ENCODE measurements at regions not wholly inside any gene's neighbourhood (a gene's known extent, or its start where the extent isn't known, plus 50 kb on each side); places are given as distances from the start of the nearest gene placed in this dataset.

GRCh38 chr13:31945202-31945961 lies 86.2 kb upstream of the FRY start (continued):
- TF ChIP-seq ZNF223 (tag by site-specific recombination; IDR thresholded peaks at IDR 0.05) (no peak), ZBTB17 (tag by site-specific recombination; IDR thresholded peaks at IDR 0.05) (peak; percentile 40), GLI4 (tag by site-specific recombination; IDR thresholded peaks at IDR 0.05) (no peak), TCF7L2 (IDR thresholded peaks at IDR 0.05; ENCODE audit: borderline replicate concordance, low read depth, low read length) (no peak), TRIM28 (IDR thresholded peaks at IDR 0.05; ENCODE audit: borderline replicate concordance, low read length) (peak; percentile 45; the same call in 1 of the 2 replicates), ZBTB26 (tag by site-specific recombination; optimal IDR thresholded peaks at IDR 0.05) (no peak), ZNF585B (tag by site-specific recombination; IDR thresholded peaks at IDR 0.05) (no peak), EGR2 (tag by site-specific recombination; IDR thresholded peaks at IDR 0.05; ENCODE audit: low read depth) (peak; percentile 64; the same call in 1 of the 2 replicates), ZFP3 (tag by site-specific recombination; IDR thresholded peaks at IDR 0.05; ENCODE audit: low read depth) (no peak), SETDB1 (IDR thresholded peaks at IDR 0.05; ENCODE audit: insufficient read length, low read length) (no peak), ZNF571 (tag by site-specific recombination; IDR thresholded peaks at IDR 0.05) (no peak), CTCF (tag by site-specific recombination; IDR thresholded peaks at IDR 0.05) (no peak), ZNF48 (tag by site-specific recombination; IDR thresholded peaks at IDR 0.05) (no peak), IKZF3 (tag by site-specific recombination; IDR thresholded peaks at IDR 0.05) (no peak), ZEB2 (tag by site-specific recombination; IDR thresholded peaks at IDR 0.05) (peak; percentile 70), SCRT1 (tag by site-specific recombination; IDR thresholded peaks at IDR 0.05; ENCODE audit: borderline replicate concordance) (peak; percentile 92), ZBTB20 (tag by site-specific recombination; IDR thresholded peaks at IDR 0.05) (no peak), ZFHX2 (tag by site-specific recombination; conservative IDR thresholded peaks at IDR 0.05) (peak; percentile 77), WT1 (tag by site-specific recombination; IDR thresholded peaks at IDR 0.05) (peak; percentile 91)
- TF ChIP-seq, protein P1, sequence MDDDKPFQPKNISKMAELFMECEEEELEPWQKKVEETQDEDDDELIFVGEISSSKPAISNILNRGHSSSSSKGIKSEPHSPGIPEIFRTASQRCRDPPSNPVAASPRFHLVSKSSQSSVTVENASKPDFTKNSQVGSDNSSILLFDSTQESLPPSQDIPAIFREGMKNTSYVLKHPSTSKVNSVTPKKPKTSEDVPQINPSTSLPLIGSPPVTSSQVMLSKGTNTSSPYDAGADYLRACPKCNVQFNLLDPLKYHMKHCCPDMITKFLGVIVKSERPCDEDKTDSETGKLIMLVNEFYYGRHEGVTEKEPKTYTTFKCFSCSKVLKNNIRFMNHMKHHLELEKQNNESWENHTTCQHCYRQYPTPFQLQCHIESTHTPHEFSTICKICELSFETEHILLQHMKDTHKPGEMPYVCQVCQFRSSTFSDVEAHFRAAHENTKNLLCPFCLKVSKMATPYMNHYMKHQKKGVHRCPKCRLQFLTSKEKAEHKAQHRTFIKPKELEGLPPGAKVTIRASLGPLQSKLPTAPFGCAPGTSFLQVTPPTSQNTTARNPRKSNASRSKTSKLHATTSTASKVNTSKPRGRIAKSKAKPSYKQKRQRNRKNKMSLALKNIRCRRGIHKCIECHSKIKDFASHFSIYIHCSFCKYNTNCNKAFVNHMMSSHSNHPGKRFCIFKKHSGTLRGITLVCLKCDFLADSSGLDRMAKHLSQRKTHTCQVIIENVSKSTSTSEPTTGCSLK (tag by site-specific recombination; IDR thresholded peaks at IDR 0.05), result no peak
- TF ChIP-seq, protein P2, sequence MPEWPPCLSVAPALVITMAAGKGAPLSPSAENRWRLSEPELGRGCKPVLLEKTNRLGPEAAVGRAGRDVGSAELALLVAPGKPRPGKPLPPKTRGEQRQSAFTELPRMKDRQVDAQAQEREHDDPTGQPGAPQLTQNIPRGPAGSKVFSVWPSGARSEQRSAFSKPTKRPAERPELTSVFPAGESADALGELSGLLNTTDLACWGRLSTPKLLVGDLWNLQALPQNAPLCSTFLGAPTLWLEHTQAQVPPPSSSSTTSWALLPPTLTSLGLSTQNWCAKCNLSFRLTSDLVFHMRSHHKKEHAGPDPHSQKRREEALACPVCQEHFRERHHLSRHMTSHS (tag by site-specific recombination; IDR thresholded peaks at IDR 0.05), result no peak
- TF ChIP-seq, protein P3, sequence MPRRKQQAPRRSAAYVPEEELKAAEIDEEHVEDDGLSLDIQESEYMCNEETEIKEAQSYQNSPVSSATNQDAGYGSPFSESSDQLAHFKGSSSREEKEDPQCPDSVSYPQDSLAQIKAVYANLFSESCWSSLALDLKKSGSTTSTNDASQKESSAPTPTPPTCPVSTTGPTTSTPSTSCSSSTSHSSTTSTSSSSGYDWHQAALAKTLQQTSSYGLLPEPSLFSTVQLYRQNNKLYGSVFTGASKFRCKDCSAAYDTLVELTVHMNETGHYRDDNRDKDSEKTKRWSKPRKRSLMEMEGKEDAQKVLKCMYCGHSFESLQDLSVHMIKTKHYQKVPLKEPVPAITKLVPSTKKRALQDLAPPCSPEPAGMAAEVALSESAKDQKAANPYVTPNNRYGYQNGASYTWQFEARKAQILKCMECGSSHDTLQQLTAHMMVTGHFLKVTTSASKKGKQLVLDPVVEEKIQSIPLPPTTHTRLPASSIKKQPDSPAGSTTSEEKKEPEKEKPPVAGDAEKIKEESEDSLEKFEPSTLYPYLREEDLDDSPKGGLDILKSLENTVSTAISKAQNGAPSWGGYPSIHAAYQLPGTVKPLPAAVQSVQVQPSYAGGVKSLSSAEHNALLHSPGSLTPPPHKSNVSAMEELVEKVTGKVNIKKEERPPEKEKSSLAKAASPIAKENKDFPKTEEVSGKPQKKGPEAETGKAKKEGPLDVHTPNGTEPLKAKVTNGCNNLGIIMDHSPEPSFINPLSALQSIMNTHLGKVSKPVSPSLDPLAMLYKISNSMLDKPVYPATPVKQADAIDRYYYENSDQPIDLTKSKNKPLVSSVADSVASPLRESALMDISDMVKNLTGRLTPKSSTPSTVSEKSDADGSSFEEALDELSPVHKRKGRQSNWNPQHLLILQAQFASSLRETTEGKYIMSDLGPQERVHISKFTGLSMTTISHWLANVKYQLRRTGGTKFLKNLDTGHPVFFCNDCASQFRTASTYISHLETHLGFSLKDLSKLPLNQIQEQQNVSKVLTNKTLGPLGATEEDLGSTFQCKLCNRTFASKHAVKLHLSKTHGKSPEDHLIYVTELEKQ (tag by site-specific recombination; IDR thresholded peaks at IDR 0.05; ENCODE audit: borderline replicate concordance), result 0 out of 2 replicates have a peak, but pooled peaks have one; percentile 26
- TF ChIP-seq, protein P4, sequence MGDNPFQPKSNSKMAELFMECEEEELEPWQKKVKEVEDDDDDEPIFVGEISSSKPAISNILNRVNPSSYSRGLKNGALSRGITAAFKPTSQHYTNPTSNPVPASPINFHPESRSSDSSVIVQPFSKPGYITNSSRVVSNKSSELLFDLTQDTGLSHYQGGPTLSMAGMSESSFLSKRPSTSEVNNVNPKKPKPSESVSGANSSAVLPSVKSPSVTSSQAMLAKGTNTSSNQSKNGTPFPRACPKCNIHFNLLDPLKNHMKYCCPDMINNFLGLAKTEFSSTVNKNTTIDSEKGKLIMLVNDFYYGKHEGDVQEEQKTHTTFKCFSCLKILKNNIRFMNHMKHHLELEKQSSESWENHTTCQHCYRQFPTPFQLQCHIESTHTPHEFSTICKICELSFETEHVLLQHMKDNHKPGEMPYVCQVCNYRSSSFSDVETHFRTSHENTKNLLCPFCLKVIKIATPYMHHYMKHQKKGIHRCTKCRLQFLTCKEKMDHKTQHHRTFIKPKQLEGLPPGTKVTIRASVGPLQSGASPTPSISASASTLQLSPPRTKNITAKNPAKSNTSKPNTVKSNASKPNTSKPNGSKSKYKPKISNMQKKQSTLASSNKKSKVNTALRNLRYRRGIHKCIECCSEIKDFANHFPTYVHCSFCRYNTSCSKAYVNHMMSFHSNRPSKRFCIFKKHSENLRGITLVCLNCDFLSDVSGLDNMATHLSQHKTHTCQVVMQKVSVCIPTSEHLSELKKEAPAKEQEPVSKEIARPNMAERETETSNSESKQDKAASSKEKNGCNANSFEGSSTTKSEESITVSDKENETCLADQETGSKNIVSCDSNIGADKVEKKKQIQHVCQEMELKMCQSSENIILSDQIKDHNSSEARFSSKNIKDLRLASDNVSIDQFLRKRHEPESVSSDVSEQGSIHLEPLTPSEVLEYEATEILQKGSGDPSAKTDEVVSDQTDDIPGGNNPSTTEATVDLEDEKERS (tag by site-specific recombination; IDR thresholded peaks at IDR 0.05), result no peak
- TF ChIP-seq, protein P5, sequence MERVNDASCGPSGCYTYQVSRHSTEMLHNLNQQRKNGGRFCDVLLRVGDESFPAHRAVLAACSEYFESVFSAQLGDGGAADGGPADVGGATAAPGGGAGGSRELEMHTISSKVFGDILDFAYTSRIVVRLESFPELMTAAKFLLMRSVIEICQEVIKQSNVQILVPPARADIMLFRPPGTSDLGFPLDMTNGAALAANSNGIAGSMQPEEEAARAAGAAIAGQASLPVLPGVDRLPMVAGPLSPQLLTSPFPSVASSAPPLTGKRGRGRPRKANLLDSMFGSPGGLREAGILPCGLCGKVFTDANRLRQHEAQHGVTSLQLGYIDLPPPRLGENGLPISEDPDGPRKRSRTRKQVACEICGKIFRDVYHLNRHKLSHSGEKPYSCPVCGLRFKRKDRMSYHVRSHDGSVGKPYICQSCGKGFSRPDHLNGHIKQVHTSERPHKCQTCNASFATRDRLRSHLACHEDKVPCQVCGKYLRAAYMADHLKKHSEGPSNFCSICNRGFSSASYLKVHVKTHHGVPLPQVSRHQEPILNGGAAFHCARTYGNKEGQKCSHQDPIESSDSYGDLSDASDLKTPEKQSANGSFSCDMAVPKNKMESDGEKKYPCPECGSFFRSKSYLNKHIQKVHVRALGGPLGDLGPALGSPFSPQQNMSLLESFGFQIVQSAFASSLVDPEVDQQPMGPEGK (tag by site-specific recombination; IDR thresholded peaks at IDR 0.05), result peak; percentile 71; the same call in 1 of the 2 replicates
